Neural progenitor cell (in vitro differentiated cells): ENCODE measurements at regions not wholly inside any gene's neighbourhood (a gene's known extent, or its start where the extent isn't known, plus 50 kb on each side); places are given as distances from the start of the nearest gene placed in this dataset.
"Not testable (repeated sequence)": the region's sequence is repeated elsewhere in the genome, so short reads cannot be mapped to it uniquely, and the experiment has no call there.

Source experiments
- DNase-seq: peaks from one replicate; pipeline ENCODE4 v3.0.0-alpha.2; 2016; ENCODE audit warnings: low spot score
- H2AFZ ChIP-seq: fragments of 200-600 bp; sonication (generic); replicated peaks from 2 replicates; pipeline ENCODE4 v1.6.1; 2016; ENCODE audit warnings: antibody characterized with exemption
- H3F3A ChIP-seq: fragments of 200-600 bp; sonication (generic); 2 replicates; pipeline ENCODE4 v1.6.1; 2016; ENCODE audit warnings: antibody characterized with exemption, low read depth
- H3K27ac ChIP-seq: fragments of 200-600 bp; sonication (generic); 2 replicates; pipeline ENCODE4 v1.5.1; 2016; ENCODE audit warnings: mild to moderate bottlenecking
- H3K27me3 ChIP-seq: fragments of 200-600 bp; sonication (generic); 2 replicates; pipeline ENCODE4 v1.6.1; 2016; ENCODE audit warnings: mild to moderate bottlenecking, moderate library complexity
- H3K36me3 ChIP-seq: fragments of 200-600 bp; sonication (generic); 2 replicates; pipeline ENCODE4 v1.5.1; 2016
- H3K4me1 ChIP-seq: fragments of 200-600 bp; sonication (generic); 2 replicates; pipeline ENCODE4 v1.6.1; 2016; ENCODE audit warnings: mixed run types
- H3K4me2 ChIP-seq: fragments of 200-600 bp; sonication (generic); 2 replicates; pipeline ENCODE4 v1.6.1; 2016
- H3K4me3 ChIP-seq: fragments of 200-600 bp; sonication (generic); 2 replicates; pipeline ENCODE4 v1.5.1; 2016
- H3K79me2 ChIP-seq: fragments of 200-600 bp; sonication (generic); 2 replicates; pipeline ENCODE4 v1.6.1; 2016; ENCODE audit warnings: low read depth
- H3K9ac ChIP-seq: fragments of 200-600 bp; sonication (generic); 2 replicates; pipeline ENCODE4 v1.6.1; 2016
- H3K9me3 ChIP-seq: fragments of 200-600 bp; sonication (generic); 2 replicates; pipeline ENCODE4 v1.5.1; 2016; ENCODE audit warnings: low read depth
- H4K20me1 ChIP-seq: fragments of 200-600 bp; sonication (generic); 2 replicates; pipeline ENCODE4 v1.6.1; 2016; ENCODE audit warnings: low read depth
- H3K27ac Mint-ChIP-seq: 3 replicates; pipeline ENCODE4 v1.8.0; 2021; ENCODE audit warnings: mixed read lengths
- H3K27me3 Mint-ChIP-seq: 2 replicates; pipeline ENCODE4 v1.8.0; 2022; ENCODE audit warnings: low read depth, mild to moderate bottlenecking, inconsistent platforms, moderate library complexity, mixed read lengths; ENCODE audit not compliant: insufficient read depth
- H3K36me3 Mint-ChIP-seq: 3 replicates; pipeline ENCODE4 v1.8.0; 2021; ENCODE audit warnings: mixed read lengths
- H3K4me1 Mint-ChIP-seq: 3 replicates; pipeline ENCODE4 v1.8.0; 2021; ENCODE audit warnings: mixed read lengths
- H3K4me3 Mint-ChIP-seq: 3 replicates; pipeline ENCODE4 v1.8.0; 2021; ENCODE audit warnings: mild to moderate bottlenecking, moderate library complexity, mixed read lengths
- H3K9me3 Mint-ChIP-seq: 3 replicates; pipeline ENCODE4 v1.8.0; 2020; ENCODE audit warnings: mixed read lengths
- CTCF ChIP-seq: fragments of 200-600 bp; sonication (generic); IDR thresholded peaks from 2 replicates; pipeline ENCODE4 v1.5.1; 2017; ENCODE audit warnings: antibody characterized with exemption, mild to moderate bottlenecking
- EZH2 ChIP-seq: fragments of 200-600 bp; sonication (generic); IDR thresholded peaks from 2 replicates; pipeline ENCODE4 v1.6.1; 2017; ENCODE audit warnings: antibody characterized with exemption, mild to moderate bottlenecking, moderate library complexity
- EZH2phosphoT487 ChIP-seq: fragments of 200-600 bp; sonication (generic); IDR thresholded peaks from 2 replicates; pipeline ENCODE4 v1.6.1; 2017; ENCODE audit warnings: antibody characterized with exemption

- no peak overlapping the region for H2AFZ ChIP-seq
- H3K9me3 Mint-ChIP-seq, result no peaks in the 10 kb centered on the region
Observed at GRCh38 chr1:200291106-200291505, 118.7 kb downstream of the ZNF281 start.

GRCh38 chr1:200290010-200290685 lies 119.7 kb downstream of the ZNF281 start:
- Histone ChIP-seq H3K9ac (no peak overlapping the region), H3K79me2 (no peaks in the 10 kb centered on the region), H3K27me3 (peaks cover 10% of the 10 kb centered on the region), H3K4me1 (peaks cover 20% of the 10 kb centered on the region), H3F3A (peaks cover 17% of the 10 kb centered on the region), H3K36me3 (no peaks in the 10 kb centered on the region), H3K4me2 (peak overlapping the region; percentile 12), H3K9me3 (no peaks in the 10 kb centered on the region), H3K27ac (no peak overlapping the region), H4K20me1 (no peaks in the 10 kb centered on the region), H2AFZ (no peak overlapping the region), H3K4me3 (no peak overlapping the region)
- no peaks in the 10 kb centered on the region for H3K27me3 Mint-ChIP-seq
- H3K4me1 Mint-ChIP-seq, result peaks cover 16% of the 10 kb centered on the region
- TF ChIP-seq EZH2 (no peak), EZH2phosphoT487 (no peak), CTCF (peak; percentile 40)
- peak overlapping the region; percentile 7 for H3K27ac Mint-ChIP-seq
- DNase-seq, result peak; percentile 54
- no peaks in the 10 kb centered on the region for H3K9me3 Mint-ChIP-seq
- H3K4me3 Mint-ChIP-seq, result no peak overlapping the region
- no peaks in the 10 kb centered on the region for H3K36me3 Mint-ChIP-seq

More at GRCh38 chr1:200291106-200291505, 118.7 kb downstream of the ZNF281 start:
- Histone ChIP-seq H3K27ac (no peak overlapping the region), H3K4me2 (no peak overlapping the region), H3K27me3 (peaks cover 10% of the 10 kb centered on the region), H3K4me1 (peaks cover 20% of the 10 kb centered on the region), H3K9me3 (no peaks in the 10 kb centered on the region), H3K9ac (no peak overlapping the region), H3K79me2 (no peaks in the 10 kb centered on the region), H3F3A (peaks cover 17% of the 10 kb centered on the region), H3K4me3 (no peak overlapping the region), H4K20me1 (no peaks in the 10 kb centered on the region), H3K36me3 (no peaks in the 10 kb centered on the region)
- H3K36me3 Mint-ChIP-seq, result no peaks in the 10 kb centered on the region
- TF ChIP-seq EZH2phosphoT487, result no peak
- no peak for TF ChIP-seq EZH2
- TF ChIP-seq CTCF, result no peak
- H3K4me3 Mint-ChIP-seq, result no peak overlapping the region
- H3K27me3 Mint-ChIP-seq, result no peaks in the 10 kb centered on the region
- H3K27ac Mint-ChIP-seq, result no peak overlapping the region
- no peak for DNase-seq
- peaks cover 16% of the 10 kb centered on the region for H3K4me1 Mint-ChIP-seq

GRCh38 chr1:200288226-200288625 lies 121.6 kb downstream of the ZNF281 start:
- Histone ChIP-seq H3K27ac (no peak overlapping the region), H3K27me3 (peaks cover 10% of the 10 kb centered on the region), H2AFZ (no peak overlapping the region), H3K36me3 (no peaks in the 10 kb centered on the region), H3K9me3 (no peaks in the 10 kb centered on the region), H3K79me2 (no peaks in the 10 kb centered on the region), H3F3A (peaks cover 17% of the 10 kb centered on the region), H3K4me3 (no peak overlapping the region), H3K4me2 (no peak overlapping the region), H3K9ac (no peak overlapping the region), H4K20me1 (no peaks in the 10 kb centered on the region), H3K4me1 (peaks cover 20% of the 10 kb centered on the region)
- DNase-seq, result no peak
- Mint-ChIP-seq H3K4me3 (no peak overlapping the region), H3K36me3 (no peaks in the 10 kb centered on the region), H3K27ac (no peak overlapping the region), H3K27me3 (no peaks in the 10 kb centered on the region), H3K4me1 (peaks cover 16% of the 10 kb centered on the region), H3K9me3 (no peaks in the 10 kb centered on the region)
- no peak for TF ChIP-seq CTCF
- no peak for TF ChIP-seq EZH2phosphoT487
- no peak for TF ChIP-seq EZH2

GRCh38 chr1:200284236-200284635 lies 125.6 kb downstream of the ZNF281 start:
- not testable (repeated sequence) for DNase-seq, H3K27ac Mint-ChIP-seq

More at GRCh38 chr1:200284236-200284635, 125.6 kb downstream of the ZNF281 start:
- not testable (repeated sequence) for H3K9me3 Mint-ChIP-seq, H3K4me2 ChIP-seq, H3K4me1 ChIP-seq, H3K9ac ChIP-seq, H3K27ac ChIP-seq, H3K4me3 Mint-ChIP-seq, H3K4me1 Mint-ChIP-seq, H3F3A ChIP-seq, H3K36me3 Mint-ChIP-seq, H4K20me1 ChIP-seq, H2AFZ ChIP-seq, H3K79me2 ChIP-seq, H3K27me3 Mint-ChIP-seq, H3K4me3 ChIP-seq, H3K36me3 ChIP-seq, H3K9me3 ChIP-seq
- peaks cover 10% of the 10 kb centered on the region for H3K27me3 ChIP-seq
